ENCODE measurements at regions not wholly inside any gene's neighbourhood (a gene's known extent, or its start where the extent isn't known, plus 50 kb on each side); places are given as distances from the start of the nearest gene placed in this dataset.

- DNase-seq: no peak
Observed at GRCh38 chr1:87834151-87834550, 505.5 kb downstream of the LMO4 start.

- DNase-seq: no peak
Observed at GRCh38 chr1:87834941-87835340, 506.3 kb downstream of the LMO4 start.

- no peak for DNase-seq
Observed at GRCh38 chr1:87840767-87841166, 512.1 kb downstream of the LMO4 start.

DNA sequence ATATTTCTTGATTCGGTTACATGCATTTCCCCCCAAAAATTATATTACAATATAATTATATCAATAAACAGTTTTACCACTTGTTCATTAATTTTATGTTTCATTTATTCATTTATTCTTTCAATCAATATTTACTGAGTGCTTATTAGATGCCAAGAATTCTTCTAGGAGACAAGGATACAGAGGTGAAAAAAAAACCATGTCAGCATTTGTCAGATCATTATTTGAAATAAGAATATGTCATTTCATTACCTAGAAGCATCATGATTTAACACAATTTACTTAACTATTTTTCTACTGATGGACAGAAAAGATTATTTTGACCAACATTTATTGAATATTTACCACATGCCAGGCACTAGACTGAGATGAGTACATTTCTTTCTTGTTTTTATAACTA lies 512.7 kb downstream of the LMO4 start:
- no peak for DNase-seq

DNA sequence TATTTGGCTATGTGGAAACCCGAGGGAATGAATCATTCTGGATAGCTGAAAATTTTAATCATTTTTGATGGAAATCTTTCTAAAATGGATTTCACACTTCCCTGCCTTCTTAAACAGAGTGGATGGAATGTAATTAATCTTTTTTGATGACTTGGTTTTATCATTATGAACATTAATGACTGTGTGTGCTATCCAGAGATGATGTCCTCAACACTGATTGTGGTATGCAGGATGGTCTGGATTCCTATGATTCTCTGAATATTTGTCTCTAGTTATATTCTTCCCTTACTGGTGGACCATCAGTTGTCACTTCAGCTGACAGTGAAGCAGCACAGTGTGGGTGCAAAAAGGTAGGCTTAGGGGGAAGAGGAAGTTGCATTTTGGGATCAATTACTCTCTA lies 513.5 kb downstream of the LMO4 start:
- no peak for DNase-seq

DNA sequence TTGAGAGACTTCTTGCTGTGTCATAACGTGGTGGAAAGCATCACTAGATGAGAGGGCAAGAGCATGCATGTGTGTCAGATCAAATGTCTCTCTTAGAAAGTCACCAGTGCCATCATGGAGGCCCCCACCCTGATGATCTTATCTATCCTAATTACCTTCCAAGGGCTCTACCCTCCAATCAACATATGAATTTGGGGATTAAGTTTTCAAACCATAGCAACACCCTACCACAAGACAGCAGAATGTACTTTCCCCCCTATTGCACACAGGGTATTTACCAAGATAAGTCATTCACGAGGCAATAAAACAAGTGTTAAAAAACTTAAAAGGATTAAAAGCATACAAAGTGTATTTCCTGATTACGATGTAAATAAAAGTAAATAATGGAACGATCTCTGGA lies 515.6 kb downstream of the LMO4 start:
- DNase-seq: no peak

GRCh38 chr1:87851490-87851889 lies 522.8 kb downstream of the LMO4 start:
- DNase-seq: no peak

DNA sequence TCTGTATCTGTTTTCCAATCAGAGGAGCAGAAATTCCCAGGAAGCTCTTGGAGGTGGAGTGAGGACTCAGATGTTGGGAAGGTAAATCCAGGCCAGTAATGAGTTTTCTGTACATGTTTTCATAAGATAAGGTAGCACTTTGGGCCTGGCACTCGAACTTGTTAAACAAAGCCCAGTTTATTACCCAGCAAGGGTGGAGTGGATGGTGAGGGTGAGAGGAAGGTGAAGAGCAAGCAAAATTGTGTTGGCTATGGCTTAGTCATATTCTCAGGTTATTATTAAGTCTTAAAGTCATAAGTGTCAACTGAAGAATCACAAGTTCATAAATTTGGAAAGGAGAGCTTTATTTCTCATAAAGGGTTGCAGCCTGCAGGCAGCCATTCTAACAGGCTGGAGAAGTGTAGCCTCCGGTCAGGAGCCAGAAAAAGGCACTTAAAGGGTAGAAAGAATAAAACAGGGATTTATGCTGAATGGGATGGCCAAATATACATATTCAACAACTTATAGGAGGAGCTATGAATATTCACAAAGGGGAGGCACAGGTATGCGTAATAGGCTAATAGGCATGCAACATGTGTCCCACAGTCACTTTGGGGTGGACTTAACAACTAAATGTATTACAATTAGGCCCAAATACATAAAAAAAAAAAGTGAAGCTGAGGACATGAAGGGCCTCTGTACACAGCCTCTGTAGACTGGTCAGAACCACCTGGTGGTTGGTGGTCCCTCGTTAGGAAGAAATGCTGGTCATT lies 523.9 kb downstream of the LMO4 start:
- no peak for DNase-seq

DNA sequence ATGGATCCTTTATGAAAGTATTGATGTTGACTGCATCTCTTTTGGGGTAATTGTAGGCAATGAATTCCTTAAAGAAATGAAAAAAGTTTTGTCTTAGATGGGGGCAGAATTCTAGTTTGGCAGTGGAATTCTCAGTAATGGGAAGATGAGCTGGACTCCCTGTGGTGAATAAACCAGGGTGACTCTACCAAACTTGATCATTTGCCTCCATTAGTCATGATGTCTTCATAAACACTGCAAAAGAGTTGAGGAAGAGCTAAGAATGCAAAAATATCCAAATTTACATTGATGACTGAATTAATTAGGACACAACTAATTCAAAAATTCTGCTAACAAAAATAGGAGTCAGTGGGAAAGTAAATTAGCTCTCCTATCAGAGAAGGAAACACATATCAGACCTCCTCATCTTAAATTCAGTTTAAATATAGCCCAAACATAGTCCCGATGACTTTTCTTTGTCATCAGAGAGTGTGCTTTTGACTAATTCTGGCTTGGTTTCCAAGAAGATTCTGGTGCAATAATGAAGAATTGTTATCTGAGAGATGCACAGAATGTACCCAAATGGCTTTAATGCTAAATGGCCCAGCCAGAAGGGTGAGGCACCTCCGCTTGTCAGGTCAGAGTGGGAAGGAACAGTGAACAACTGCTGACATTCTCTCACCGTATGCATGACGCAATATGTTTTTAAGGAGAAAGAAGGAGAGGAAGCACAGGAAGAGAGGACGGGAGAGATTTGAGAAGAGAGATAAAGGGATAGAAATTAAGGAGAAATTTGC lies 525.1 kb downstream of the LMO4 start:
- no peak for DNase-seq

DNA sequence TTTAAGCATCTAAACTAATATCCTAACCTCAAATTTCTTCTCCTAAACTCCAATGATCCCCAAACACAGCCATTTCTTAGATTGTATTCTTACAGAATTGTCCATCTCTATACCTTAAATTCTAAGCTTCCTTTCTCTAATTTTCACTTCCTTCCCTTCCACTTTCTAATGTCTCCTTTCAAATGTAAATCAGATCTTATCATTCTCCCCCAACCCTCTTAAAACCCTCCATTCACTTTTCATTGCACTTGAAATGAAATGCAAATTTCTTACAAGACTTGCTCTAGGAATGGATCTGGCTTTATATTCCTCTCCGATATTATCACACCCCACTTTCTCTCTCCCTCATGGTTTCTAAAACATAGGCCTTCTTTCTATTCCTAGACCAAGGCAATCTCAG lies 534.6 kb downstream of the LMO4 start:
- no peak for DNase-seq

DNA sequence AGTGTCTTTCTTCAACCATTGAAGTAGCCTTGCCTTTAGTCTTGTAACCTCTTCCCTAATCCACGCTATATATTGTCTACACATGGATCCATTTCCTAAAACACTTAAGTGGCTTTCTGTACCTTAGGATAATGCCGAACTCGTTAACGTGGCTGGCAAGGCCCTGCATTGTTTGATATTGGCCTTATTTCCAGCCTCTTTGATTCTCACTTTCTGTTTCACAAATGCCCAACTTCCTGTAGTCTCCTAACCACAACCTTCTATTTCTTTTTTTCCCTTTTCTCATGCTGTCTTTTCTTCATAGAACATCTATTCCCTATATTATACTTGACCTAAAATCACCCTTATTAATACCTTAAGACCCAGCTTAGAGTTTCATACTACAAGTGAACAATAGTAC lies 536.0 kb downstream of the LMO4 start:
- no peak for DNase-seq

- no peak for DNase-seq
Observed at GRCh38 chr1:87866416-87866815, 537.7 kb downstream of the LMO4 start.

DNA sequence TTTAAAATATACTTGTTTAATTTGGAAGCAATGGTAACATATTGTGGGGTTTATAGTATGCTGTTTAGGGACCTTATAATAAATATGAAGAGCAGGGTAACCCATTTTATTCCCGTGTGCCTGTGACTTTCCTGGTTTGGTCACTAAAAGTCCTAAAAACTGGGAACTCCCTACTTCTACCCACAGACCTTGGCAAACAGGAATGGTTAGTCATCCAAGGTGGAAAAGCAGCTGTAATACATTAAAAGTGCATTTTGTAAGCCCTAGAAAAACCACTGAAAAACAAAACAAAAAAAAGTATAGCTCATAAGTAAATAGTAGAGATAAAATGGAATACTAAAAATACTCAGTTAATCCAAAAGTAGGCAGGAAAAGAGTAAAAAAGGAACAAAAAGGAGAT lies 538.9 kb downstream of the LMO4 start:
- DNase-seq: no peak

DNA sequence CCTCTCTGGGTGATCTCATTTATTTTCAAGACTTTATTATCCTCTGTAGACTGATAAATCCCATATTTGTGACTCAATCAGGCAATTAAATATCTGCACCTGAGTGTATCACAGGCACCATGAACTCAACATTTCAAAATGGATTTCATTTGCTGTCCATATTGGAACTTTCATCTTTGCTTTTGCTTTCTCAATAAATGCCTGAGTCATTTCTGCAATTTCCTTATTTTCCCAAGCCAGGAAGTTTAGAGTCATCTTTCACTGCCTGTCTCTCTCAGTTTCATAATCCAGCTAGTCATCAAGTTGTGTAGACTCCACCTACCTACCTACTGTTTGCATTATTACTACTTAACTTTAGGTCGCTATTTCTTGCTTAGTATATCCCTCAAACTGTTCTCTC lies 540.9 kb downstream of the LMO4 start:
- DNase-seq: no peak

GRCh38 chr1:87872189-87872588 lies 543.5 kb downstream of the LMO4 start:
- no peak for DNase-seq

- DNase-seq: no peak
Observed at GRCh38 chr1:87872692-87873091, 544.0 kb downstream of the LMO4 start.

DNA sequence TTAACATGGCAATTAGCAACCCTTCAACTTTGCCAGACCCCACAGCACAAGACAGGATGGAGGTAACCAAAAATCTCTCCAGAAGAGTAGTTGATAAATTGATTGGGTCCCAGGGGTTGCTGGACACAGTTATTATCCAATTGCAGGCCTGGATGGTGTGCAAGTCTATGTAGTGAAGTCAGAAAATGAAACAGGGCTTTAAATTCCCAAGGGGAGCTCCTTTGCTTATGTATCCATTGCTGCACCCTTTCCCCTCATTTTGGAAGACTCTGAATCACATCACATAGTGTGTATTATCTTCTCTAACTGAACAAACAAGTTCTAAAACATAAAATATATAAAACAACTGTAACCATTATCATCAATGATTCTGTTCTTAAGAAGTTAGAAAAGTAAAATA lies 550.2 kb downstream of the LMO4 start:
- DNase-seq: no peak

DNA sequence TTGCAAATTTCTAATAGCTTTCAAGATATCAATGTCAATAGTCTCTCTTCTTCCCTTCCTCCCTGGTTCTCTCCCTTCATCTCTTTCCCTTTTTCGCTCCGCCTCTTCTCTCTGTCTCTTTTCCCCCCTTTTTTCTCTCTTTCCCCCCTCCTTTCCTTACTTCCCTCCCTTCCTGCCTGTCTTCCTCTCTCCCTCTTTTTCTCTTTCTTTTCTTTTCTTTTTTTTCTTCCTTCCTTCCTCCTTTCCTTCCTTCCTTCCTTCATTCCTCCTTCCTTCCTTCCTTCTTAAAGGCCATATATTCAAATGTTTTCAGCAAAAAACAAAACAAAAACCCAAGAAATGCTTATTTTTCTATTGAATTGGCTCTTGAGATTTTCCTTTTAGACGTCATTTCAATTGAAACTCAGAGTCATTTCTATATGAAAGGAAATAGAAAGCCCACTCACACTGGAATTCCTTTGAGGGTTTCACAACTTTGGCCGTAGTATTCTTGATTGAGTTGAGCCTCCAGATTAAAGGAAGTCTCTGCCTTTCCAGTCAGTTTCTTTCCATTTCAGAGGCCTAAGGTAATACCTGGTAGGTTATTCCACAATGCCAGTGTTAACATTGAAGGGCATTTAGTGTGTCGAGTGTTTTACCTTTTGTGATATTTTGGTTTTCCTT lies 551.5 kb downstream of the LMO4 start:
- no peak for DNase-seq

- no peak for DNase-seq
Observed at GRCh38 chr1:87880764-87881163, 552.1 kb downstream of the LMO4 start.

DNA sequence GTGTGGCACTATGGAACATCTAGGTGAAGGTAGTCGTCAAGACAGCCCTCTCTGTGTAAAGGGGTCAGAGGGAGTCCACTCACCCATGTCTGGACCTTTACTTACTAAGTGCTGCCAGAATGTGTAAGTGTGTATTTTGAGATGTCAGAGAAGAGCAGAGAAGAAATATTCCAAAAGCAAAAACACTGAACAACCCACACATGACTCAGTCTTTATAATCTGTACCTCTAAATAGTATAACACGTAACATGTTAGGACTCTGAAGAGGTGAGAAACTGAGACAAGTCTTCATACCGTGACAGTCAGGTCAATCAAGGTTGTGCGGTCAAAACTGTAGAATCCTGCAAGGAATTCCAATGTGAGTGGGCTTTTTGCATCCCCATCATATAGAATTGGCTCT lies 555.2 kb downstream of the LMO4 start:
- DNase-seq: no peak

- no peak for DNase-seq
Observed at GRCh38 chr1:87884581-87884980, 555.9 kb downstream of the LMO4 start.

DNA sequence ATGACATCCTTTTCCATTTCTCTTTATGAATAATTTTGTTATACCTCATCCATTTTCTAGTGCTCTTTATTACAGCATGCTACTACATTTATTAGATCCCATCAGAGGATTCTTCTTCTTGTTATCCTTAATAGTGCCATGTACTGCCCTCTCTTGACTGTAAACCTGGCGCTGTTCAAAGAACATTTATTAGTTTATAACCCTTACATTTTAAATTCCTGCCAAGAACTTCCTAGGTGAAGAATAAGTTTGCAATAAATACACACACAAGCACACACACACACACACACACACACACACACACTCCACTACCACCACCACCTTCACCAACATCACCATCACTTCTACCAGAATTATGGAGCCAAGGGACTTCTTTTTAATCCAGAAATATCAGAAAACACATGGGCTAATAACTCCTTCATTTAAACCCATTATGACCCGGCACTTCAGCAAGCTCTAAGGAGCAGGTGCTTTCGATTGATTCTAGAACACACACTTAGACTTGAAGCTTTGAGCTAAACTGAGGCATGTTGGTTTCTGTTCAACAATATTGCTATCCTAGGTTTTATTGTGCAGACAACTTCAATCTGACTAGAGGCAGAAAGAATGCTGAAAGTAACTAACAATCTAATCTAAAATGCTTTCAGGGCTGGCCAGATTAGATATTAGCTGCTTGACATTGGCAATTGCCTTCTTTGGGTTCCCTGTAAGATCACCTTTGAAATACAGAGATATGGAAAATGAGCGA lies 556.8 kb downstream of the LMO4 start:
- DNase-seq: no peak

DNA sequence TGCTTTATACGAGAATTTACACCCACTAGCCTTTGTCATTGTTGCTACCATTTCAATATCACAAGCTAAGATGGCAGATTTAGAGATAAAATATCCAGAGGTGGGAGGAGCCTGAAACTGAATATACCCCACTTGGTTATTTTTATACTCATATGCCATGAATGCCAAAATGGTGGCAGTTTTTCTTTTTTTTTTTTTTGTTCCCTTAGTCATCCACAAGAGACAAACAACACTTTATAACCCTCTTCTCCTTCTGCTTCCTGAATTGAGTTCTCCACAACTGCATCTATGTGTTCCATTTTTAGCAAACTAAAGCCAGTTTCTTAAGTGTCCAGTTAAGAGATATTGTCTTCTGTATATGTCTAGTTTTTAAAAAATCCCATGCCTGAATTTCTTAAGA lies 558.4 kb downstream of the LMO4 start:
- no peak for DNase-seq
